ENCODE measurements at regions not wholly inside any gene's neighbourhood (a gene's known extent, or its start where the extent isn't known, plus 50 kb on each side); places are given as distances from the start of the nearest gene placed in this dataset.

GRCh38 chr10:90420637-90421318 lies 437.1 kb downstream of the HTR7 start:
- DNase-seq (ENCODE audit: extremely low spot score, insufficient read length, low read depth), result no peak
- no peak for FAIRE-seq

- no peak for DNase-seq (ENCODE audit: extremely low spot score, insufficient read length, low read depth)
- no peak for FAIRE-seq
Observed at GRCh38 chr10:90421874-90422273, 436.0 kb downstream of the HTR7 start.

GRCh38 chr10:90424730-90425129 lies 433.1 kb downstream of the HTR7 start:
- no peak for DNase-seq (ENCODE audit: extremely low spot score, insufficient read length, low read depth)
- FAIRE-seq, result no peak

GRCh38 chr10:90430186-90430585 lies 427.7 kb downstream of the HTR7 start:
- DNase-seq (ENCODE audit: extremely low spot score, insufficient read length, low read depth), result no peak
- FAIRE-seq, result no peak

GRCh38 chr10:90432866-90433265 lies 425.0 kb downstream of the HTR7 start:
- FAIRE-seq, result no peak
- DNase-seq (ENCODE audit: extremely low spot score, insufficient read length, low read depth), result no peak

- FAIRE-seq (no peak), DNase-seq (ENCODE audit: extremely low spot score, insufficient read length, low read depth) (no peak)
Observed at GRCh38 chr10:90435296-90435695, 422.5 kb downstream of the HTR7 start.

- no peak for FAIRE-seq
- no peak for DNase-seq (ENCODE audit: extremely low spot score, insufficient read length, low read depth)
Observed at GRCh38 chr10:90437452-90437851, 420.4 kb downstream of the HTR7 start.

GRCh38 chr10:90440870-90441269 lies 417.0 kb downstream of the HTR7 start:
- FAIRE-seq (no peak), DNase-seq (ENCODE audit: extremely low spot score, insufficient read length, low read depth) (no peak)

- FAIRE-seq (no peak), DNase-seq (ENCODE audit: extremely low spot score, insufficient read length, low read depth) (no peak)
Observed at GRCh38 chr10:90443342-90443741, 414.5 kb downstream of the HTR7 start.

GRCh38 chr10:90447831-90448230 lies 410.0 kb downstream of the HTR7 start:
- DNase-seq (ENCODE audit: extremely low spot score, insufficient read length, low read depth) (no peak), FAIRE-seq (no peak)

GRCh38 chr10:90450797-90451196 lies 407.0 kb downstream of the HTR7 start:
- FAIRE-seq (no peak), DNase-seq (ENCODE audit: extremely low spot score, insufficient read length, low read depth) (no peak)

GRCh38 chr10:90451283-90451682 lies 406.6 kb downstream of the HTR7 start:
- no peak for FAIRE-seq
- DNase-seq (ENCODE audit: extremely low spot score, insufficient read length, low read depth), result no peak

- DNase-seq (ENCODE audit: extremely low spot score, insufficient read length, low read depth), result no peak
- FAIRE-seq, result no peak
Observed at GRCh38 chr10:90458054-90458453, 399.8 kb downstream of the HTR7 start.

- FAIRE-seq (no peak), DNase-seq (ENCODE audit: extremely low spot score, insufficient read length, low read depth) (no peak)
Observed at GRCh38 chr10:90458571-90458970, 399.3 kb downstream of the HTR7 start.

- FAIRE-seq, result no peak
Observed at GRCh38 chr10:90461437-90462155, 396.2 kb downstream of the HTR7 start.

GRCh38 chr10:90462749-90463470 lies 394.9 kb downstream of the HTR7 start:
- FAIRE-seq (no peak), DNase-seq (ENCODE audit: extremely low spot score, insufficient read length, low read depth) (no peak)

More at GRCh38 chr10:90461437-90462155, 396.2 kb downstream of the HTR7 start:
- DNase-seq (ENCODE audit: extremely low spot score, insufficient read length, low read depth), result no peak

GRCh38 chr10:90464329-90464728 lies 393.5 kb downstream of the HTR7 start:
- FAIRE-seq (no peak), DNase-seq (ENCODE audit: extremely low spot score, insufficient read length, low read depth) (no peak)

- DNase-seq (ENCODE audit: extremely low spot score, insufficient read length, low read depth) (no peak), FAIRE-seq (no peak)
Observed at GRCh38 chr10:90470966-90471365, 386.9 kb downstream of the HTR7 start.

GRCh38 chr10:90480466-90480865 lies 377.4 kb downstream of the HTR7 start:
- DNase-seq (ENCODE audit: extremely low spot score, insufficient read length, low read depth) (no peak), FAIRE-seq (no peak)

- DNase-seq (ENCODE audit: extremely low spot score, insufficient read length, low read depth), result no peak
- FAIRE-seq, result no peak
Observed at GRCh38 chr10:90481326-90481923, 376.4 kb downstream of the HTR7 start.

GRCh38 chr10:90484518-90484917 lies 373.3 kb downstream of the HTR7 start:
- DNase-seq (ENCODE audit: extremely low spot score, insufficient read length, low read depth) (no peak), FAIRE-seq (no peak)

All from GM18507 (cell line).